GM23338 (cell line): ENCODE measurements at regions not wholly inside any gene's neighbourhood (a gene's known extent, or its start where the extent isn't known, plus 50 kb on each side); places are given as distances from the start of the nearest gene placed in this dataset.

Experiments used
- ATAC-seq: fragments of 200-7000 bp; cut with Tn5 transposase; 3 replicates; pipeline ENCODE4 v1.9.1; 2020
- DNase-seq: peaks from one replicate; pipeline ENCODE4 v3.0.0-alpha.2; 2015; ENCODE audit warnings: low spot score
- H2AFZ ChIP-seq: fragments of 200-600 bp; sonication (generic); 2 replicates; pipeline ENCODE4 v1.8.0; 2016; ENCODE audit warnings: antibody characterized with exemption, mild to moderate bottlenecking, moderate library complexity
- H3F3A ChIP-seq: fragments of 200-600 bp; sonication (generic); replicated peaks from 2 replicates; pipeline ENCODE4 v1.8.0; 2017; ENCODE audit warnings: antibody characterized with exemption, mixed run types, low read depth
- H3K27ac ChIP-seq: fragments of 200-600 bp; sonication (generic); 2 replicates; pipeline ENCODE4 v1.6.1; 2016; ENCODE audit warnings: low read depth
- H3K27me3 ChIP-seq: fragments of 200-600 bp; sonication (generic); 2 replicates; pipeline ENCODE4 v1.8.0; 2016; ENCODE audit warnings: mild to moderate bottlenecking, mixed run types, moderate library complexity; ENCODE audit not compliant: insufficient read depth
- H3K36me3 ChIP-seq: fragments of 200-600 bp; sonication (generic); 2 replicates; pipeline ENCODE4 v1.8.0; 2016; ENCODE audit warnings: mild to moderate bottlenecking; ENCODE audit not compliant: insufficient read depth
- H3K4me1 ChIP-seq: fragments of 200-600 bp; sonication (generic); 2 replicates; pipeline ENCODE4 v1.8.0; 2016; ENCODE audit warnings: mild to moderate bottlenecking, moderate library complexity; ENCODE audit not compliant: insufficient read depth
- H3K4me2 ChIP-seq: fragments of 200-600 bp; sonication (generic); 2 replicates; pipeline ENCODE4 v1.7.1; 2017; ENCODE audit warnings: mixed run types
- H3K4me3 ChIP-seq: fragments of 200-600 bp; sonication (generic); 2 replicates; pipeline ENCODE4 v1.6.1; 2016; ENCODE audit warnings: mixed run types
- H3K79me2 ChIP-seq: fragments of 200-600 bp; sonication (generic); replicated peaks from 2 replicates; pipeline ENCODE4 v1.8.0; 2017; ENCODE audit warnings: mild to moderate bottlenecking; ENCODE audit not compliant: insufficient read depth
- H3K9me2 ChIP-seq: fragments of 200-600 bp; sonication (generic); 2 replicates; pipeline ENCODE4 v1.8.0; 2017; ENCODE audit not compliant: insufficient read depth
- H4K20me1 ChIP-seq: fragments of 200-600 bp; sonication (generic); replicated peaks from 2 replicates; pipeline ENCODE4 v1.8.0; 2017; ENCODE audit warnings: mild to moderate bottlenecking; ENCODE audit not compliant: insufficient read depth
- H3K27ac Mint-ChIP-seq: 2 replicates; pipeline ENCODE4 v1.8.0; 2020; ENCODE audit warnings: inconsistent platforms, mild to moderate bottlenecking, moderate library complexity, mixed read lengths
- H3K27me3 Mint-ChIP-seq: 3 replicates; pipeline ENCODE4 v1.8.0; 2022; ENCODE audit warnings: low read depth, mild to moderate bottlenecking, moderate library complexity, mixed read lengths, inconsistent platforms; ENCODE audit not compliant: insufficient read depth, poor library complexity
- H3K36me3 Mint-ChIP-seq: 3 replicates; pipeline ENCODE4 v1.8.0; 2021; ENCODE audit warnings: low read depth, mild to moderate bottlenecking, inconsistent platforms, moderate library complexity, mixed read lengths
- H3K4me1 Mint-ChIP-seq: 3 replicates; pipeline ENCODE4 v1.8.0; 2020; ENCODE audit warnings: mild to moderate bottlenecking, inconsistent platforms, mixed read lengths
- H3K4me3 Mint-ChIP-seq: 3 replicates; pipeline ENCODE4 v1.8.0; 2021; ENCODE audit warnings: moderate library complexity, mild to moderate bottlenecking, inconsistent platforms, mixed read lengths
- H3K9me3 Mint-ChIP-seq: 3 replicates; pipeline ENCODE4 v1.8.0; 2020; ENCODE audit warnings: moderate library complexity, mild to moderate bottlenecking, inconsistent platforms, mixed read lengths
- CREB1 ChIP-seq: fragments of 250-450 bp; sonication (Bioruptor Pico); IDR thresholded peaks from 2 replicates; pipeline ENCODE4 v1.5.0; 2020; ENCODE audit warnings: low read depth, mild to moderate bottlenecking, moderate library complexity
- EZH2 ChIP-seq: fragments of 200-600 bp; sonication (generic); IDR thresholded peaks from one replicate; pipeline ENCODE4 v1.8.0; 2017; ENCODE audit warnings: antibody characterized with exemption, mild to moderate bottlenecking, low read depth; ENCODE audit not compliant: unreplicated experiment
- EZH2phosphoT487 ChIP-seq: fragments of 200-600 bp; sonication (generic); IDR thresholded peaks from one replicate; pipeline ENCODE4 v1.8.1; 2018; ENCODE audit warnings: antibody characterized with exemption; ENCODE audit not compliant: unreplicated experiment
- NANOG ChIP-seq: IDR thresholded peaks from 2 replicates; pipeline ENCODE4 v1.6.1; 2016; ENCODE audit warnings: antibody characterized with exemption, borderline replicate concordance
- POLR2AphosphoS5 ChIP-seq: IDR thresholded peaks from 2 replicates; pipeline ENCODE4 v1.6.1; 2016; ENCODE audit warnings: antibody characterized with exemption, low read depth
- ZNF114 ChIP-seq: fragments of 250-450 bp; sonication (Bioruptor Pico); IDR thresholded peaks from 2 replicates; pipeline ENCODE4 v1.5.0; 2020; ENCODE audit warnings: mild to moderate bottlenecking, moderate library complexity
- ZNF331 ChIP-seq: fragments of 250-450 bp; sonication (Bioruptor Pico); IDR thresholded peaks from 2 replicates; pipeline ENCODE4 v1.5.0; 2020; ENCODE audit warnings: low read depth, mild to moderate bottlenecking, moderate library complexity
- TF ChIP-seq, protein P1 (sequence below): IDR thresholded peaks from 2 replicates; pipeline ENCODE4 v1.6.1; 2016; ENCODE audit warnings: antibody characterized with exemption
- TF ChIP-seq, protein P2 (sequence below), 2 experiments: fragments of 200-600 bp in 1 of 2; sonication (generic) in 1 of 2; conservative IDR thresholded peaks; 2 replicates each; pipeline versions ENCODE4 v1.5.1 to v1.6.1; 2016 to 2017; ENCODE audit warnings: antibody characterized with exemption in 2 of 2, low read depth in 2 of 2, mild to moderate bottlenecking in 2 of 2, moderate library complexity in 1 of 2
- TF ChIP-seq, protein P3 (sequence below): IDR thresholded peaks from one replicate; pipeline ENCODE4 v1.6.1; 2018; ENCODE audit warnings: antibody characterized with exemption; ENCODE audit not compliant: unreplicated experiment
- TF ChIP-seq, protein P4 (sequence below): fragments of 250-450 bp; sonication (Bioruptor Pico); IDR thresholded peaks from 2 replicates; pipeline ENCODE4 v1.5.0; 2020; ENCODE audit warnings: mild to moderate bottlenecking, moderate library complexity

DNA sequence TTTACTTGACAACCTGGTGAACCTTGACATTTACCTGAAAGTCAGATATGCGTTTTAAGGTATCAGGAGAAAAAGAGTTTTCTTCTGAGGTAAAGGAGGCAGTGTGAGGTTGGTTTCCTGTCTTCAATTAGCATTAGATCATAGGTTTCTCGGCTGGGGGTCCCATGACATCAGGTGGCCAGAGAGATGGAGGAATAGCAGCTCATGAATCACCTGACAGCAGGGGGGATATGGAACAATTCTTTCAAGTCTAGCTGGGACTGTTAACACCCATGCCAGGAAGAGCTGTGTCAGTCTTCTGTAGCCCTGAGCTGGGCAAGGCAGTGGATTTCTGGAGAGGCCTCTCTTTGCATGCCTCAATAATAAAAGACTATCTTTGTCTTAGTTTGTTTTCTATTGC is 108.0 kb upstream of the TMEM170B start (continued):
- TF ChIP-seq, protein P1, sequence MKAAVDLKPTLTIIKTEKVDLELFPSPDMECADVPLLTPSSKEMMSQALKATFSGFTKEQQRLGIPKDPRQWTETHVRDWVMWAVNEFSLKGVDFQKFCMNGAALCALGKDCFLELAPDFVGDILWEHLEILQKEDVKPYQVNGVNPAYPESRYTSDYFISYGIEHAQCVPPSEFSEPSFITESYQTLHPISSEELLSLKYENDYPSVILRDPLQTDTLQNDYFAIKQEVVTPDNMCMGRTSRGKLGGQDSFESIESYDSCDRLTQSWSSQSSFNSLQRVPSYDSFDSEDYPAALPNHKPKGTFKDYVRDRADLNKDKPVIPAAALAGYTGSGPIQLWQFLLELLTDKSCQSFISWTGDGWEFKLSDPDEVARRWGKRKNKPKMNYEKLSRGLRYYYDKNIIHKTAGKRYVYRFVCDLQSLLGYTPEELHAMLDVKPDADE, result no peak
- TF ChIP-seq ZNF114 (CRISPR knock-in tag), result no peak
- no peak for TF ChIP-seq POLR2AphosphoS5

DNA sequence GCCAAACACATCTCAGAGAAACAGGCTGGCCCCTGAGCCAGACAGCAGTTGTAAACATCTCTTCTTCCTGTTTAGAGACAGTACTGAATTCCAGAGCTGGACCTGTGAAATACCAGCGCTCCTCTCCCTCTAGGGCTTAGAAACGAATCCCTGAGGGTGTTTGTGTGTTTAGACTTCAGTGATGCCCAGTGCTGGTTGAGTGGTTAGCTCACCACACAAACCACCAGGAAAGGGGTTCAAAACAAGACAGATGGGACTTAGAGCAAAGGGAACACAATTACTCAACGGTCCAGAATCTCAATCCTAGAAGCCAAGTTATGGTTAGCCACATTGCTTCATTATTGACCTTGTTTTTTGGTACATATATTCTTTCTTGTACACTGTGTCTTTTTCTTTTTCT is 108.7 kb upstream of the TMEM170B start:
- no peaks in the 10 kb centered on the region for H3K79me2 ChIP-seq
- Mint-ChIP-seq H3K9me3 (no peaks in the 10 kb centered on the region), H3K4me3 (no peak overlapping the region), H3K27ac (no peak overlapping the region), H3K36me3 (no peaks in the 10 kb centered on the region), H3K4me1 (peaks cover 43% of the 10 kb centered on the region), H3K27me3 (peaks cover 8% of the 10 kb centered on the region)
- TF ChIP-seq NANOG (no peak), EZH2 (no peak), ZNF331 (CRISPR knock-in tag) (no peak), POLR2AphosphoS5 (no peak), CREB1 (CRISPR knock-in tag) (no peak), ZNF114 (CRISPR knock-in tag) (no peak), EZH2phosphoT487 (no peak)
- TF ChIP-seq, protein P2, sequence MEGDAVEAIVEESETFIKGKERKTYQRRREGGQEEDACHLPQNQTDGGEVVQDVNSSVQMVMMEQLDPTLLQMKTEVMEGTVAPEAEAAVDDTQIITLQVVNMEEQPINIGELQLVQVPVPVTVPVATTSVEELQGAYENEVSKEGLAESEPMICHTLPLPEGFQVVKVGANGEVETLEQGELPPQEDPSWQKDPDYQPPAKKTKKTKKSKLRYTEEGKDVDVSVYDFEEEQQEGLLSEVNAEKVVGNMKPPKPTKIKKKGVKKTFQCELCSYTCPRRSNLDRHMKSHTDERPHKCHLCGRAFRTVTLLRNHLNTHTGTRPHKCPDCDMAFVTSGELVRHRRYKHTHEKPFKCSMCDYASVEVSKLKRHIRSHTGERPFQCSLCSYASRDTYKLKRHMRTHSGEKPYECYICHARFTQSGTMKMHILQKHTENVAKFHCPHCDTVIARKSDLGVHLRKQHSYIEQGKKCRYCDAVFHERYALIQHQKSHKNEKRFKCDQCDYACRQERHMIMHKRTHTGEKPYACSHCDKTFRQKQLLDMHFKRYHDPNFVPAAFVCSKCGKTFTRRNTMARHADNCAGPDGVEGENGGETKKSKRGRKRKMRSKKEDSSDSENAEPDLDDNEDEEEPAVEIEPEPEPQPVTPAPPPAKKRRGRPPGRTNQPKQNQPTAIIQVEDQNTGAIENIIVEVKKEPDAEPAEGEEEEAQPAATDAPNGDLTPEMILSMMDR (conservative IDR thresholded peaks at IDR 0.05; ENCODE audit: low read depth in 2 of 2), result no peak
- TF ChIP-seq, protein P3, sequence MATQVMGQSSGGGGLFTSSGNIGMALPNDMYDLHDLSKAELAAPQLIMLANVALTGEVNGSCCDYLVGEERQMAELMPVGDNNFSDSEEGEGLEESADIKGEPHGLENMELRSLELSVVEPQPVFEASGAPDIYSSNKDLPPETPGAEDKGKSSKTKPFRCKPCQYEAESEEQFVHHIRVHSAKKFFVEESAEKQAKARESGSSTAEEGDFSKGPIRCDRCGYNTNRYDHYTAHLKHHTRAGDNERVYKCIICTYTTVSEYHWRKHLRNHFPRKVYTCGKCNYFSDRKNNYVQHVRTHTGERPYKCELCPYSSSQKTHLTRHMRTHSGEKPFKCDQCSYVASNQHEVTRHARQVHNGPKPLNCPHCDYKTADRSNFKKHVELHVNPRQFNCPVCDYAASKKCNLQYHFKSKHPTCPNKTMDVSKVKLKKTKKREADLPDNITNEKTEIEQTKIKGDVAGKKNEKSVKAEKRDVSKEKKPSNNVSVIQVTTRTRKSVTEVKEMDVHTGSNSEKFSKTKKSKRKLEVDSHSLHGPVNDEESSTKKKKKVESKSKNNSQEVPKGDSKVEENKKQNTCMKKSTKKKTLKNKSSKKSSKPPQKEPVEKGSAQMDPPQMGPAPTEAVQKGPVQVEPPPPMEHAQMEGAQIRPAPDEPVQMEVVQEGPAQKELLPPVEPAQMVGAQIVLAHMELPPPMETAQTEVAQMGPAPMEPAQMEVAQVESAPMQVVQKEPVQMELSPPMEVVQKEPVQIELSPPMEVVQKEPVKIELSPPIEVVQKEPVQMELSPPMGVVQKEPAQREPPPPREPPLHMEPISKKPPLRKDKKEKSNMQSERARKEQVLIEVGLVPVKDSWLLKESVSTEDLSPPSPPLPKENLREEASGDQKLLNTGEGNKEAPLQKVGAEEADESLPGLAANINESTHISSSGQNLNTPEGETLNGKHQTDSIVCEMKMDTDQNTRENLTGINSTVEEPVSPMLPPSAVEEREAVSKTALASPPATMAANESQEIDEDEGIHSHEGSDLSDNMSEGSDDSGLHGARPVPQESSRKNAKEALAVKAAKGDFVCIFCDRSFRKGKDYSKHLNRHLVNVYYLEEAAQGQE, result no peak
- TF ChIP-seq, protein P4, sequence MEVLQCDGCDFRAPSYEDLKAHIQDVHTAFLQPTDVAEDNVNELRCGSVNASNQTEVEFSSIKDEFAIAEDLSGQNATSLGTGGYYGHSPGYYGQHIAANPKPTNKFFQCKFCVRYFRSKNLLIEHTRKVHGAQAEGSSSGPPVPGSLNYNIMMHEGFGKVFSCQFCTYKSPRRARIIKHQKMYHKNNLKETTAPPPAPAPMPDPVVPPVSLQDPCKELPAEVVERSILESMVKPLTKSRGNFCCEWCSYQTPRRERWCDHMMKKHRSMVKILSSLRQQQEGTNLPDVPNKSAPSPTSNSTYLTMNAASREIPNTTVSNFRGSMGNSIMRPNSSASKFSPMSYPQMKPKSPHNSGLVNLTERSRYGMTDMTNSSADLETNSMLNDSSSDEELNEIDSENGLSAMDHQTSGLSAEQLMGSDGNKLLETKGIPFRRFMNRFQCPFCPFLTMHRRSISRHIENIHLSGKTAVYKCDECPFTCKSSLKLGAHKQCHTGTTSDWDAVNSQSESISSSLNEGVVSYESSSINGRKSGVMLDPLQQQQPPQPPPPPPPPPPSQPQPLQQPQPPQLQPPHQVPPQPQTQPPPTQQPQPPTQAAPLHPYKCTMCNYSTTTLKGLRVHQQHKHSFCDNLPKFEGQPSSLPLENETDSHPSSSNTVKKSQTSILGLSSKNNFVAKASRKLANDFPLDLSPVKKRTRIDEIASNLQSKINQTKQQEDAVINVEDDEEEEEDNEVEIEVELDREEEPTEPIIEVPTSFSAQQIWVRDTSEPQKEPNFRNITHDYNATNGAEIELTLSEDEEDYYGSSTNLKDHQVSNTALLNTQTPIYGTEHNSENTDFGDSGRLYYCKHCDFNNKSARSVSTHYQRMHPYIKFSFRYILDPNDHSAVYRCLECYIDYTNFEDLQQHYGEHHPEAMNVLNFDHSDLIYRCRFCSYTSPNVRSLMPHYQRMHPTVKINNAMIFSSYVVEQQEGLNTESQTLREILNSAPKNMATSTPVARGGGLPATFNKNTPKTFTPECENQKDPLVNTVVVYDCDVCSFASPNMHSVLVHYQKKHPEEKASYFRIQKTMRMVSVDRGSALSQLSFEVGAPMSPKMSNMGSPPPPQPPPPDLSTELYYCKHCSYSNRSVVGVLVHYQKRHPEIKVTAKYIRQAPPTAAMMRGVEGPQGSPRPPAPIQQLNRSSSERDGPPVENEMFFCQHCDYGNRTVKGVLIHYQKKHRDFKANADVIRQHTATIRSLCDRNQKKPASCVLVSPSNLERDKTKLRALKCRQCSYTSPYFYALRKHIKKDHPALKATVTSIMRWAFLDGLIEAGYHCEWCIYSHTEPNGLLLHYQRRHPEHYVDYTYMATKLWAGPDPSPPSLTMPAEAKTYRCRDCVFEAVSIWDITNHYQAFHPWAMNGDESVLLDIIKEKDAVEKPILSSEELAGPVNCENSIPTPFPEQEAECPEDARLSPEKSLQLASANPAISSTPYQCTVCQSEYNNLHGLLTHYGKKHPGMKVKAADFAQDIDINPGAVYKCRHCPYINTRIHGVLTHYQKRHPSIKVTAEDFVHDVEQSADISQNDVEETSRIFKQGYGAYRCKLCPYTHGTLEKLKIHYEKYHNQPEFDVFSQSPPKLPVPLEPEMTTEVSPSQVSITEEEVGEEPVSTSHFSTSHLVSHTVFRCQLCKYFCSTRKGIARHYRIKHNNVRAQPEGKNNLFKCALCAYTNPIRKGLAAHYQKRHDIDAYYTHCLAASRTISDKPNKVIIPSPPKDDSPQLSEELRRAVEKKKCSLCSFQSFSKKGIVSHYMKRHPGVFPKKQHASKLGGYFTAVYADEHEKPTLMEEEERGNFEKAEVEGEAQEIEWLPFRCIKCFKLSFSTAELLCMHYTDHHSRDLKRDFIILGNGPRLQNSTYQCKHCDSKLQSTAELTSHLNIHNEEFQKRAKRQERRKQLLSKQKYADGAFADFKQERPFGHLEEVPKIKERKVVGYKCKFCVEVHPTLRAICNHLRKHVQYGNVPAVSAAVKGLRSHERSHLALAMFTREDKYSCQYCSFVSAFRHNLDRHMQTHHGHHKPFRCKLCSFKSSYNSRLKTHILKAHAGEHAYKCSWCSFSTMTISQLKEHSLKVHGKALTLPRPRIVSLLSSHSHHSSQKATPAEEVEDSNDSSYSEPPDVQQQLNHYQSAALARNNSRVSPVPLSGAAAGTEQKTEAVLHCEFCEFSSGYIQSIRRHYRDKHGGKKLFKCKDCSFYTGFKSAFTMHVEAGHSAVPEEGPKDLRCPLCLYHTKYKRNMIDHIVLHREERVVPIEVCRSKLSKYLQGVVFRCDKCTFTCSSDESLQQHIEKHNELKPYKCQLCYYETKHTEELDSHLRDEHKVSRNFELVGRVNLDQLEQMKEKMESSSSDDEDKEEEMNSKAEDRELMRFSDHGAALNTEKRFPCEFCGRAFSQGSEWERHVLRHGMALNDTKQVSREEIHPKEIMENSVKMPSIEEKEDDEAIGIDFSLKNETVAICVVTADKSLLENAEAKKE (CRISPR knock-in tag), result no peak
- peak overlapping the region; percentile 40; the same call in 1 of the 2 replicates for H3K27ac ChIP-seq
- H3K27me3 ChIP-seq, result no peaks in the 10 kb centered on the region
- no peaks in the 10 kb centered on the region for H3K36me3 ChIP-seq
- DNase-seq (peak; percentile 30), ATAC-seq (peak; percentile 54)
- H3K9me2 ChIP-seq, result no peaks in the 10 kb centered on the region; the same call in 1 of the 2 replicates
- no peaks in the 10 kb centered on the region for H4K20me1 ChIP-seq
- H3K4me3 ChIP-seq, result no peak overlapping the region
- 0 out of 2 replicates have a peak overlapping the region, but pooled peaks have one; percentile 41 for H3K4me2 ChIP-seq
- peaks cover 23% of the 10 kb centered on the region for H3K4me1 ChIP-seq
- no peaks in the 10 kb centered on the region for H3F3A ChIP-seq
- peak overlapping the region; percentile 90 for H2AFZ ChIP-seq
